Retinal pigment epithelial cell (primary cell): ENCODE measurements at regions not wholly inside any gene's neighbourhood (a gene's known extent, or its start where the extent isn't known, plus 50 kb on each side); places are given as distances from the start of the nearest gene placed in this dataset.

Experiments used
- DNase-seq: peaks from one replicate; pipeline ENCODE4 v3.0.0-alpha.2; 2010; ENCODE audit warnings: low read depth
- H3K4me3 ChIP-seq: 2 replicates; pipeline ENCODE4 v1.5.1; 2011; ENCODE audit warnings: mild to moderate bottlenecking, low read length, control low read depth, moderate library complexity
- TF ChIP-seq, protein P1 (sequence below): conservative IDR thresholded peaks from 2 replicates; pipeline ENCODE4 v1.5.1; 2011; ENCODE audit warnings: low read depth, low read length, control low read depth, inconsistent platforms

DNA sequence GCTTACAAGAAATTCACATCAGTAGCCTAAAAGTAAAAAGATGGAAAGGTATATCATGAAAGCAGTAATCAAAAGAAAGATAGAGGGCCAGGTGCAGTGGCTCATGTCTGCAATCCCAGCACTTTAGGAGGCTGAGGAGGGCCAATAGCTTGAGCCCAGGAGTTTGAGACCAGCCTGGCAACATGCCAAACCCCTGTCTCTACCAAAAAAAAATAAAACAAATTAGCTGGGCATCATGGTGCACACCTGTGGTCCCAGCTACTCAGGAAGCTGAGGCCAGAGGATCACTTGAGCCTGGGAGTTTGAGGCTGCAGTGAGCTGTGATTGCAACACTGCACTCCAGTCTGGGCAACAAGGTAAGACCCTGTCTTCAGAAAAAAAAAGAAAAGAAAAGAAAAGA lies 55.5 kb downstream of the GSPT2 start:
- TF ChIP-seq, protein P1, sequence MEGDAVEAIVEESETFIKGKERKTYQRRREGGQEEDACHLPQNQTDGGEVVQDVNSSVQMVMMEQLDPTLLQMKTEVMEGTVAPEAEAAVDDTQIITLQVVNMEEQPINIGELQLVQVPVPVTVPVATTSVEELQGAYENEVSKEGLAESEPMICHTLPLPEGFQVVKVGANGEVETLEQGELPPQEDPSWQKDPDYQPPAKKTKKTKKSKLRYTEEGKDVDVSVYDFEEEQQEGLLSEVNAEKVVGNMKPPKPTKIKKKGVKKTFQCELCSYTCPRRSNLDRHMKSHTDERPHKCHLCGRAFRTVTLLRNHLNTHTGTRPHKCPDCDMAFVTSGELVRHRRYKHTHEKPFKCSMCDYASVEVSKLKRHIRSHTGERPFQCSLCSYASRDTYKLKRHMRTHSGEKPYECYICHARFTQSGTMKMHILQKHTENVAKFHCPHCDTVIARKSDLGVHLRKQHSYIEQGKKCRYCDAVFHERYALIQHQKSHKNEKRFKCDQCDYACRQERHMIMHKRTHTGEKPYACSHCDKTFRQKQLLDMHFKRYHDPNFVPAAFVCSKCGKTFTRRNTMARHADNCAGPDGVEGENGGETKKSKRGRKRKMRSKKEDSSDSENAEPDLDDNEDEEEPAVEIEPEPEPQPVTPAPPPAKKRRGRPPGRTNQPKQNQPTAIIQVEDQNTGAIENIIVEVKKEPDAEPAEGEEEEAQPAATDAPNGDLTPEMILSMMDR = no peak
- no peak overlapping the region for H3K4me3 ChIP-seq
- no peak for DNase-seq

GRCh38 chrX:51802917-51803688 lies 59.9 kb downstream of the GSPT2 start:
- DNase-seq = peak; percentile 9
- TF ChIP-seq, protein P1 = peak; percentile 44
- H3K4me3 ChIP-seq = peak overlapping the region; percentile 81

DNA sequence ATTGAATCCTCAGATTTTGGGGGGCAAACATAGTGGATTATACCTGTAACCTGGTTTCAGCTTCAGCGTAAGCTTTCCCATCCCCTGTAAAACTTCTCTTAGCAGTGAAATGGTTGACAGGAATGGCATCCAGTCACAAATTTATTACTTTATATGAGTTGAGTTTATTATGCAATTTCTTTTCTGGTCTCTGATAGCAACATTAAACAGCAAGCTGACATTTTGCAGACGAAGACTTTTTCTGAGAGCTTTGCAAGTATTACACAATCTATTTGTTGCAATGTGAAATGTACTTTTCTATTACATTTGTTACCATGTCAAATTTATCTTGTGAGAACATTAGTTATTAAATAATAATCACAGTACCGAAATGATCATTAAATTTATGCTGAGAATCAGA lies 60.6 kb downstream of the GSPT2 start:
- TF ChIP-seq, protein P1 = no peak
- no peak for DNase-seq
- peak overlapping the region; percentile 81 for H3K4me3 ChIP-seq

- no peak for DNase-seq
- no peak overlapping the region for H3K4me3 ChIP-seq
- TF ChIP-seq, protein P1 = peak; percentile 11
Measured at GRCh38 chrX:51804741-51805140, 61.5 kb downstream of the GSPT2 start.

DNA sequence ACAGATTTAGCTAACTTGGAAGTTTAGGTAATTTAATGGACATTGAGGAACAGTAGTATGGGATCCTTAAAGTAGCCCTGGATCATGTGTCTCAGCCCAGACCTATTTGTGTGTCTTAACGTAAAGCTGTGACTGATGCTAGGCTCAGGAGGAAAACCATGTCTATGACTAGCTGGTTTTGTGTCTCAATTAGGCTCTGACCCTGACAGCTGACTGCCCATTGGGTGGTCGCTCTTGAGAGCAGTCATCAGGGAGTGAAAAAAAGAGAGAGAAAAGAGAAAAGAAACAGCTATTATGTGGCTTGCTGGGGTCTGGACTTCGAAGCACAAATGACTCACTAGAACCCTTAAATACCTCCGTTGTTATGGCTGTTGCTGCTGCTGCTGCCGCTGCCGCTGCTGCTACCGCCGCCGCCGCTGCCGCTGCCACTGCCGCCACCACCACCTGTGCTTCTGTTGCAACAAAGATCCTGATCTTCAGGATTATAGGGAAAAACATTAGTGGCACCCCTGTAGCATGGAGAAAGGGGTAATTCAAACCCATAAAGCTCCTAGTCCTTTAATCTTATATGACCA lies 70.7 kb downstream of the GSPT2 start:
- DNase-seq = no peak
- TF ChIP-seq, protein P1 = no peak
- no peak overlapping the region for H3K4me3 ChIP-seq

DNA sequence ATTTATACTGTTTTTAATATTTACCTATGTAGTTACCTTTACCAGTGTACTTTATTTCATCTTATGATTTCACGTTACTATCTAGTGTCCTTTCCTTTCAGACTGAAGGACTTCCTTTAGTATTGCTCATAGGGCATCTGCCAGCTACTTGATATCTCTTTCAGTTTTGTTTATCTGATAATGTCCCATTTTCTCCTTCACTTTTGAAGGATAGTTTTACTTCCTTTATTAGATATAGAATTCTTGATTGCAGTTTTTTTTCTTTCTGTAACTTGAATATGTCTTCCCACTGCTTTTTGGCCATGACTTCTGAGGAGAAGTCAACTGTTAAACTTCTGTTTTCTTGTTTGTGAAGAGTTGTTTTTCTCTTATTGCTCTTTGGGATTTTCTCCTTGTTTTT lies 69.4 kb upstream of the MAGED1 start:
- no peak overlapping the region for H3K4me3 ChIP-seq
- TF ChIP-seq, protein P1 = no peak
- no peak for DNase-seq

DNA sequence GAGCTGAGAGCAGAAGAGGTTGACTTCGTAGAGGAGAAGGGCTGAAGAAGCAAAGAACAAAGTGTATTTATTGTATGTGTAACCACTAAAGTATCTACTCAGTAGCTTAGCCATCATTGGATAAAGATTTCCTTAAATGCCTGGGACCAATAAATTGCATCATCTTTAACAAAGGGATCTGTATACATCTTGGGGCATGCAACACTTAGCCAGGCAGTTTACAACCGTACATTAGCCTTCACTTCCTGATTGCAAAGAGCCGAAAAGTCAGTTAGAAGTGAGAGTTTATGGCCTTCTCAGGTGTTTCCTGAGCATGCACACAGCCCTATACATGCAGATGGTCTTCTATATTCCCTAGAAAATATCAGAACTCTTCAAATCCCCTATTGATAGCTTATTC lies 68.0 kb upstream of the MAGED1 start:
- no peak for DNase-seq
- H3K4me3 ChIP-seq = no peak overlapping the region
- TF ChIP-seq, protein P1 = no peak
